DOHH2 (cell line): ENCODE measurements at regions not wholly inside any gene's neighbourhood (a gene's known extent, or its start where the extent isn't known, plus 50 kb on each side); places are given as distances from the start of the nearest gene placed in this dataset.
"Not testable (repeated sequence)": the region's sequence is repeated elsewhere in the genome, so short reads cannot be mapped to it uniquely, and the experiment has no call there.

Source experiments
- H3F3A ChIP-seq: fragments of 200-600 bp; sonication (generic), shearing (Covaris generic); 2 replicates; pipeline ENCODE4 v1.6.0; 2016; ENCODE audit warnings: antibody characterized with exemption, mild to moderate bottlenecking; ENCODE audit not compliant: control insufficient read depth, insufficient read depth
- H3K27ac ChIP-seq: fragments of 200-600 bp; sonication (generic); 2 replicates; pipeline ENCODE4 v1.5.1; 2014; ENCODE audit warnings: low read depth, mild to moderate bottlenecking, low read length, moderate library complexity
- H3K27me3 ChIP-seq: fragments of 200-600 bp; sonication (generic); 2 replicates; pipeline ENCODE4 v1.6.1; 2014; ENCODE audit warnings: mild to moderate bottlenecking, low read length, mixed read lengths; ENCODE audit not compliant: control insufficient read depth
- H3K36me3 ChIP-seq: fragments of 200-600 bp; sonication (generic); 2 replicates; pipeline ENCODE4 v1.6.1; 2014; ENCODE audit warnings: mild to moderate bottlenecking, low read length, moderate library complexity, mixed read lengths; ENCODE audit not compliant: control insufficient read depth
- H3K4me1 ChIP-seq: fragments of 200-600 bp; sonication (generic); 2 replicates; pipeline ENCODE4 v1.6.1; 2014; ENCODE audit warnings: mild to moderate bottlenecking, low read length, mixed read lengths; ENCODE audit not compliant: control insufficient read depth
- H3K4me2 ChIP-seq: fragments of 200-600 bp; sonication (generic); 2 replicates; pipeline ENCODE4 v1.6.0; 2014; ENCODE audit warnings: mild to moderate bottlenecking, low read length, moderate library complexity
- H3K4me3 ChIP-seq: fragments of 200-600 bp; sonication (generic); 2 replicates; pipeline ENCODE4 v1.5.1; 2014; ENCODE audit warnings: mild to moderate bottlenecking, low read length, mixed read lengths
- H3K79me2 ChIP-seq: fragments of 200-600 bp; sonication (generic); 2 replicates; pipeline ENCODE4 v1.6.1; 2014; ENCODE audit warnings: mild to moderate bottlenecking, low read length, mixed read lengths; ENCODE audit not compliant: control insufficient read depth
- H3K9me2 ChIP-seq: fragments of 200-600 bp; sonication (generic); replicated peaks from 2 replicates; pipeline ENCODE4 v1.6.1; 2014; ENCODE audit warnings: mild to moderate bottlenecking, low read length, mixed read lengths; ENCODE audit not compliant: control insufficient read depth
- H3K9me3 ChIP-seq: fragments of 200-600 bp; sonication (generic); 2 replicates; pipeline ENCODE4 v1.6.1; 2014; ENCODE audit warnings: antibody characterized with exemption, low read length, mixed read lengths; ENCODE audit not compliant: control insufficient read depth, insufficient read depth
- H4K20me1 ChIP-seq: fragments of 200-600 bp; sonication (generic); 2 replicates; pipeline ENCODE4 v1.6.0; 2014; ENCODE audit warnings: low read depth, mild to moderate bottlenecking, antibody characterized with exemption, low read length, moderate library complexity; ENCODE audit not compliant: control insufficient read depth, insufficient read depth
- EZH2phosphoT487 ChIP-seq: fragments of 200-600 bp; sonication (generic); IDR thresholded peaks from 2 replicates; pipeline ENCODE4 v1.6.1; 2017; ENCODE audit warnings: borderline replicate concordance, mild to moderate bottlenecking, antibody characterized with exemption, low read length, moderate library complexity, mixed read lengths
- TF ChIP-seq, protein P1 (sequence below): fragments of 200-600 bp; sonication (generic); IDR thresholded peaks from one replicate; pipeline ENCODE4 v1.5.1; 2014; ENCODE audit warnings: antibody characterized with exemption, mild to moderate bottlenecking, low read depth, low read length; ENCODE audit not compliant: poor library complexity, severe bottlenecking

DNA sequence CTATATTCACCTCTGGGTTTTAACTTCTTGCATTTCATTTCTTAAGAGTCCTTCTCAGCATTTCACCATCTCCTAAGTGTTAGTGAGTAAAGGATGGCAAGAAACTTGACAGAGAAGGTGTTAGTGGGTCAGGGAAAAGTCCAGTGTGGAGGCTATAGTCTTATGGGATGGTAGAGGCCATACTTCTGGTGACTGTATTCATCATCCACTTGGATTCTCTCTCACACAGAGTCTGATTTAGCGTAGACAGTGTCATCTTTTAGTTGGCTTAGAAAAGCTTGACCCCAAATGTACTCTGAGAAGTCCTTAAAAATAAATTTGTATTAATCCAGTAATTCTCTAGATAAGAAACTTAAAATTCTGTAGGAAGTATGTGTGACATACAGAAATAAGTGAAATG is 232.4 kb upstream of the FBXO33 start:
- Histone ChIP-seq H3K9me2 (no peaks in the 10 kb centered on the region), H3K27ac (no peak overlapping the region), H3K4me1 (no peaks in the 10 kb centered on the region), H3F3A (no peaks in the 10 kb centered on the region), H3K4me3 (no peak overlapping the region), H3K36me3 (no peaks in the 10 kb centered on the region), H3K9me3 (no peaks in the 10 kb centered on the region), H3K79me2 (no peaks in the 10 kb centered on the region), H3K4me2 (no peak overlapping the region), H4K20me1 (no peaks in the 10 kb centered on the region), H3K27me3 (no peaks in the 10 kb centered on the region)
- no peak for TF ChIP-seq EZH2phosphoT487

DNA sequence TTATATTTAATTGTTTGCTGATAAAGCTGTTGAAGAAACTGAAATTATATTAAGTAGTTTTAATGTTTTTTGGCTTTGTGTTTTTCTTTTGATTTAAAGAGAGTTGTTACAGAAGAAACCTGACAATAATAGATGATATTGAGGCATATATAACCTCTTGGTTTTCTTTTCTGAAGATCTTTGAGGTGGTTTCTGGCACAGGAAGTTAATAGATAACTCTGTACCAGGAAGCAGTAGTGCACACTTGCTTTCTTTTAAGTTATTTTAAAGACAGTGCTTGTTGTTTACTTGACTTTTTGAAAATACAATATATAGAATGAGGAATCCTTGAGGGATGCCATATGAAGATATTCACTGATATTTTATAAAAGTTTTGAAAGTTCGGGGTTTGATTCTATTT is 209.0 kb upstream of the FBXO33 start:
- H3K27me3 ChIP-seq = no peaks in the 10 kb centered on the region
- H3K4me3 ChIP-seq = no peak overlapping the region
- no peaks in the 10 kb centered on the region for H3K36me3 ChIP-seq
- H4K20me1 ChIP-seq = no peaks in the 10 kb centered on the region
- H3K9me2 ChIP-seq = no peaks in the 10 kb centered on the region
- no peaks in the 10 kb centered on the region for H3K9me3 ChIP-seq
- no peak for TF ChIP-seq EZH2phosphoT487
- TF ChIP-seq, protein P1, sequence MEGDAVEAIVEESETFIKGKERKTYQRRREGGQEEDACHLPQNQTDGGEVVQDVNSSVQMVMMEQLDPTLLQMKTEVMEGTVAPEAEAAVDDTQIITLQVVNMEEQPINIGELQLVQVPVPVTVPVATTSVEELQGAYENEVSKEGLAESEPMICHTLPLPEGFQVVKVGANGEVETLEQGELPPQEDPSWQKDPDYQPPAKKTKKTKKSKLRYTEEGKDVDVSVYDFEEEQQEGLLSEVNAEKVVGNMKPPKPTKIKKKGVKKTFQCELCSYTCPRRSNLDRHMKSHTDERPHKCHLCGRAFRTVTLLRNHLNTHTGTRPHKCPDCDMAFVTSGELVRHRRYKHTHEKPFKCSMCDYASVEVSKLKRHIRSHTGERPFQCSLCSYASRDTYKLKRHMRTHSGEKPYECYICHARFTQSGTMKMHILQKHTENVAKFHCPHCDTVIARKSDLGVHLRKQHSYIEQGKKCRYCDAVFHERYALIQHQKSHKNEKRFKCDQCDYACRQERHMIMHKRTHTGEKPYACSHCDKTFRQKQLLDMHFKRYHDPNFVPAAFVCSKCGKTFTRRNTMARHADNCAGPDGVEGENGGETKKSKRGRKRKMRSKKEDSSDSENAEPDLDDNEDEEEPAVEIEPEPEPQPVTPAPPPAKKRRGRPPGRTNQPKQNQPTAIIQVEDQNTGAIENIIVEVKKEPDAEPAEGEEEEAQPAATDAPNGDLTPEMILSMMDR = no peak
- H3K4me1 ChIP-seq = no peaks in the 10 kb centered on the region
- no peak overlapping the region for H3K27ac ChIP-seq
- H3F3A ChIP-seq = no peaks in the 10 kb centered on the region
- H3K4me2 ChIP-seq = no peak overlapping the region
- H3K79me2 ChIP-seq = no peaks in the 10 kb centered on the region

DNA sequence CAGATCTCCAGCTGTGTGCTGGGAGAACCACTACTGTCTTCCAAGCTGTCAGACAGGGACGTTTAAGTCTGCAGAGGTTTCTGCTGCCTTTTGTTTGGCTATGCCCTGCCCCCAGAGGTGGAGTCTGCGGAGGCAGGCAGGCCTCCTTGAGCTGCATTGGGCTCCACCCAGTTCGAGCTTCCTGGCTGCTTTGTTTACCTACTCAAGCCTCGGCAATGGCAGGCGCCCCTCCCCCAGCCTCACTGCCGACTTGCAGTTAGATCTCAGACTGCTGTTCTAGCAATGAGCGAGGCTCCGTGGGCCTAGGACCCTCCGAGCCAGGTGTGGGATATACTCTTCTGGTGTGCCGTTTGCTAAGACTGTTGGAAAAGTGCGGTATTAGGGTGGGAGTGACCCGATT is 206.8 kb upstream of the FBXO33 start:
- not testable (repeated sequence) for H3K4me3 ChIP-seq, H3K79me2 ChIP-seq, H3K9me3 ChIP-seq, H3F3A ChIP-seq, H3K27ac ChIP-seq, H3K27me3 ChIP-seq, H3K9me2 ChIP-seq, H3K4me1 ChIP-seq, H3K4me2 ChIP-seq, H4K20me1 ChIP-seq, H3K36me3 ChIP-seq

DNA sequence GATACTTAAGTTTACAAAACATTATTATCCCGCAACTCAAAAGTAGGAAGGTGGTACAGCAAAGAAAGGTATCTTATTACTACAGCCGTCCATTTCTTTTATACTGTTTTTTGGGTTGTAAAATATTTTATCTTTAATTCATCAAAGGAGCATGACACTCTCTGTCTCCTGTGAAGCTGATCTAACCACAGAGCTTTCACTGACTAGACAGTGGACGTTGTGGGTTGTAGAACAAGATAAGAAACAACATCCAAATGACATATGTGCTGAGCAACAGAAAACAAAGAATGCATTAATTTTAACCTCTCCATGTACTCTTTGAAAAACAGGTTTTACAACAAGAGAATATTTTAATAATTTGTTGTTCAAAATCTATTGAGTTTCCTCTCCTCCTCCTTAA is 195.9 kb upstream of the FBXO33 start:
- Histone ChIP-seq H3K4me3 (no peak overlapping the region), H4K20me1 (no peaks in the 10 kb centered on the region), H3K27ac (no peak overlapping the region), H3K4me1 (no peaks in the 10 kb centered on the region), H3K27me3 (no peaks in the 10 kb centered on the region), H3K4me2 (no peak overlapping the region), H3K36me3 (no peaks in the 10 kb centered on the region), H3K79me2 (no peaks in the 10 kb centered on the region), H3F3A (no peaks in the 10 kb centered on the region), H3K9me2 (no peaks in the 10 kb centered on the region), H3K9me3 (no peaks in the 10 kb centered on the region)
- TF ChIP-seq, protein P1 = no peak
- no peak for TF ChIP-seq EZH2phosphoT487
